ENCODE measurements at regions not wholly inside any gene's neighbourhood (a gene's known extent, or its start where the extent isn't known, plus 50 kb on each side); places are given as distances from the start of the nearest gene placed in this dataset.

DNA sequence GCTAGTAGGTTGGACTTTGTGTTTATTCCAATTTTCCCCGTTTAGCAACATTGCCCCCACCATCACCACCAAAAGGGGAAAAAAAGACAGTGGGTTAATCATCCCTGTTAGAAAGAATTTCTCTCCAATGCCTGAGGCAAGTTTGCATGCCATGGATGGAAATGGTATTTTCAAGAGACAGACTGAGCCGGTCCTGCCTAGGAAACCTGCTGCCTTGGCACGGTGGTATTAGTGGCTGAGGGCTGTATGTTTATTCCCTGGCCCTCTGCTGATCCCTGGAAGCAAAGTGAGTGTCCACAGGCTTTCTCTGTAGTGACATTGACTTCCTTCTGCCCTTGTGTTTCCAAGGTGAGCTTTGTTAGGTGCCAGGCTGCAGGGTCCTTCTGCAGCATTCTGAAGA lies 427.0 kb upstream of the RBFOX1 start:
- no peak for TF ChIP-seq POLR2A (IDR thresholded peaks at IDR 0.05)
- TF ChIP-seq, protein P1, sequence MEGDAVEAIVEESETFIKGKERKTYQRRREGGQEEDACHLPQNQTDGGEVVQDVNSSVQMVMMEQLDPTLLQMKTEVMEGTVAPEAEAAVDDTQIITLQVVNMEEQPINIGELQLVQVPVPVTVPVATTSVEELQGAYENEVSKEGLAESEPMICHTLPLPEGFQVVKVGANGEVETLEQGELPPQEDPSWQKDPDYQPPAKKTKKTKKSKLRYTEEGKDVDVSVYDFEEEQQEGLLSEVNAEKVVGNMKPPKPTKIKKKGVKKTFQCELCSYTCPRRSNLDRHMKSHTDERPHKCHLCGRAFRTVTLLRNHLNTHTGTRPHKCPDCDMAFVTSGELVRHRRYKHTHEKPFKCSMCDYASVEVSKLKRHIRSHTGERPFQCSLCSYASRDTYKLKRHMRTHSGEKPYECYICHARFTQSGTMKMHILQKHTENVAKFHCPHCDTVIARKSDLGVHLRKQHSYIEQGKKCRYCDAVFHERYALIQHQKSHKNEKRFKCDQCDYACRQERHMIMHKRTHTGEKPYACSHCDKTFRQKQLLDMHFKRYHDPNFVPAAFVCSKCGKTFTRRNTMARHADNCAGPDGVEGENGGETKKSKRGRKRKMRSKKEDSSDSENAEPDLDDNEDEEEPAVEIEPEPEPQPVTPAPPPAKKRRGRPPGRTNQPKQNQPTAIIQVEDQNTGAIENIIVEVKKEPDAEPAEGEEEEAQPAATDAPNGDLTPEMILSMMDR (IDR thresholded peaks at IDR 0.05 in 4 of 5, conservative IDR thresholded peaks at IDR 0.05 in 1 of 5): no peak
